Tibial artery (tissue), 4 donors: ENCODE measurements at regions not wholly inside any gene's neighbourhood (a gene's known extent, or its start where the extent isn't known, plus 50 kb on each side); places are given as distances from the start of the nearest gene placed in this dataset.

ENCODE experiments used
- DNase-seq, 2 donors: peaks; one replicate each; pipeline ENCODE4 v3.0.0-alpha.2; 2019
- H3K27ac ChIP-seq, 2 donors: fragments of 200-600 bp; sonication (generic) in 1 of 2; 1 replicate in 1 of 2; 2 replicates in 1 of 2; pipeline ENCODE4 v1.5.1; 2018 to 2019; ENCODE audit warnings: mild to moderate bottlenecking in 1 of 2
- H3K27me3 ChIP-seq, 2 donors: fragments of 200-600 bp; sonication (generic) in 1 of 2; one replicate each; pipeline versions ENCODE4 v1.5.1 to v1.6.0; 2016 to 2019
- H3K36me3 ChIP-seq, 3 donors: fragments of 200-600 bp; sonication (generic) in 2 of 3; one replicate each; pipeline ENCODE4 v1.5.1; 2016 to 2019; ENCODE audit warnings: mild to moderate bottlenecking in 2 of 3
- H3K4me1 ChIP-seq, 4 donors: fragments of 200-600 bp; sonication (generic) in 2 of 4; 1 replicate in 3 of 4; 2 replicates in 1 of 4; pipeline ENCODE4 v1.5.1; 2016 to 2019
- H3K4me3 ChIP-seq, 2 donors: fragments of 200-600 bp; sonication (generic) in 1 of 2; 1 replicate in 1 of 2; 2 replicates in 1 of 2; pipeline ENCODE4 v1.5.1; 2018 to 2019; ENCODE audit warnings: mild to moderate bottlenecking in 2 of 2
- H3K9me3 ChIP-seq, 3 donors: fragments of 200-600 bp; sonication (generic) in 1 of 3; one replicate each; pipeline ENCODE4 v1.5.1; 2016 to 2019
- CTCF ChIP-seq, 2 experiments: fragments of 200-600 bp in 1 of 2; fragments of 450-650 bp in 1 of 2; IDR thresholded peaks; one replicate each; pipeline ENCODE4 v1.5.1; 2017 to 2019; ENCODE audit warnings: antibody characterized with exemption in 2 of 2, mild to moderate bottlenecking in 1 of 2, moderate library complexity in 1 of 2
- intact Hi-C: fragments of 100-400 bp; cut with DNase I; formaldehyde crosslinking; loops from one replicate; pipeline ENCODE4 v1.15.0; 2023; ENCODE audit warnings: low total_unique reads

GRCh38 chr2:217738061-217738460 is 264.7 kb downstream of the TNS1 start:
- no peak for TF ChIP-seq CTCF (IDR thresholded peaks at IDR 0.05)
- no peak for DNase-seq
- Histone ChIP-seq H3K36me3 (peaks cover 27 to 39% (median 34%) of the 10 kb centered on the region in 3 donors), H3K9me3 (no peaks in the 10 kb centered on the region), H3K4me3 (no peak overlapping the region), H3K4me1 (peaks cover 0 to 85% (median 8%) of the 10 kb centered on the region in 4 donors), H3K27me3 (no peaks in the 10 kb centered on the region), H3K27ac (peak overlapping the region in 1 of 2 donors; percentile 24)
- intact Hi-C loops, result no loop called here

GRCh38 chr2:217736776-217737550 is 265.8 kb downstream of the TNS1 start:
- H3K4me1 ChIP-seq, result peaks cover 0 to 85% (median 15%) of the 10 kb centered on the region in 4 donors
- peaks cover 27 to 39% (median 34%) of the 10 kb centered on the region in 3 donors for H3K36me3 ChIP-seq
- no peak overlapping the region for H3K4me3 ChIP-seq
- no peak for DNase-seq
- H3K27me3 ChIP-seq, result no peaks in the 10 kb centered on the region
- no peaks in the 10 kb centered on the region for H3K9me3 ChIP-seq
- peak overlapping the region in 1 of 2 donors; percentile 24 for H3K27ac ChIP-seq
- intact Hi-C loops, result no loop called here
- no peak for TF ChIP-seq CTCF (IDR thresholded peaks at IDR 0.05)

- TF ChIP-seq CTCF (IDR thresholded peaks at IDR 0.05), result no peak
- peak overlapping the region; percentile 19 to 24 for H3K27ac ChIP-seq
- peaks cover 25 to 39% (median 34%) of the 10 kb centered on the region in 3 donors for H3K36me3 ChIP-seq
- no peak for DNase-seq
- no peaks in the 10 kb centered on the region for H3K9me3 ChIP-seq
- intact Hi-C loops, result no loop called here
- H3K4me1 ChIP-seq, result peaks cover 0 to 85% (median 14%) of the 10 kb centered on the region in 4 donors
- H3K4me3 ChIP-seq, result no peak overlapping the region
- H3K27me3 ChIP-seq, result no peaks in the 10 kb centered on the region
Measured at GRCh38 chr2:217735899-217736298, 266.9 kb downstream of the TNS1 start.

GRCh38 chr2:217735034-217735433 is 267.8 kb downstream of the TNS1 start:
- Histone ChIP-seq H3K36me3 (peaks cover 21 to 39% (median 34%) of the 10 kb centered on the region in 3 donors), H3K4me3 (no peak overlapping the region), H3K27me3 (no peaks in the 10 kb centered on the region), H3K9me3 (no peaks in the 10 kb centered on the region), H3K4me1 (peaks cover 0 to 85% (median 15%) of the 10 kb centered on the region in 4 donors), H3K27ac (no peak overlapping the region)
- DNase-seq, result no peak
- no peak for TF ChIP-seq CTCF (IDR thresholded peaks at IDR 0.05)
- intact Hi-C loops, result no loop called here

GRCh38 chr2:217733461-217733860 is 269.3 kb downstream of the TNS1 start:
- H3K9me3 ChIP-seq, result no peaks in the 10 kb centered on the region
- H3K27me3 ChIP-seq, result no peaks in the 10 kb centered on the region
- H3K4me1 ChIP-seq, result peaks cover 6 to 93% (median 25%) of the 10 kb centered on the region in 4 donors
- peaks cover 15 to 31% (median 28%) of the 10 kb centered on the region in 3 donors for H3K36me3 ChIP-seq
- intact Hi-C loops, result no loop called here
- TF ChIP-seq CTCF (IDR thresholded peaks at IDR 0.05), result no peak
- peak overlapping the region in 1 of 2 donors; percentile 46 for H3K27ac ChIP-seq
- H3K4me3 ChIP-seq, result no peak overlapping the region
- no peak for DNase-seq
